A673 (cell line): ENCODE measurements at regions not wholly inside any gene's neighbourhood (a gene's known extent, or its start where the extent isn't known, plus 50 kb on each side); places are given as distances from the start of the nearest gene placed in this dataset.

Experiments used
- BruUV-seq: library from RNA; stranded (reverse); fragments of 400-500 nt; replicated peaks from 2 replicates; lab custom pipeline; 2021; lab: Mats Ljungman, UMichigan
- CTCF ChIA-PET: fragments of 300-600 bp; sonication (Branson Sonifier 250); formaldehyde crosslinking; loops from one replicate; lab custom pipeline; 2022; ENCODE audit warnings: antibody characterized with exemption; lab: Charles Lee
- POLR2A ChIA-PET: fragments of 300-600 bp; sonication (Branson Sonifier 250); formaldehyde crosslinking; loops from one replicate; lab custom pipeline; 2022; ENCODE audit warnings: antibody characterized with exemption; ENCODE audit not compliant: low non-redundant PET; lab: Charles Lee
- DNase-seq: peaks from one replicate; pipeline ENCODE4 v3.0.0-alpha.2; 2015; ENCODE audit warnings: low spot score
- H3K27ac ChIP-seq: fragments of 200-600 bp; sonication (generic); 2 replicates; pipeline ENCODE4 v1.5.1; 2016; ENCODE audit warnings: mixed run types, low read depth, mild to moderate bottlenecking, mixed read lengths, antibody characterized with exemption, low read length; ENCODE audit not compliant: poor library complexity, severe bottlenecking
- H3K27me3 ChIP-seq: fragments of 200-600 bp; sonication (generic); replicated peaks from 2 replicates; pipeline ENCODE4 v1.6.1; 2017; ENCODE audit warnings: mixed run types, low read depth, mild to moderate bottlenecking, mixed read lengths, antibody characterized with exemption, low read length; ENCODE audit not compliant: insufficient read depth, poor library complexity
- H3K36me3 ChIP-seq: fragments of 200-600 bp; sonication (generic); 2 replicates; pipeline ENCODE4 v1.6.1; 2016; ENCODE audit warnings: mixed run types, mild to moderate bottlenecking, mixed read lengths, antibody characterized with exemption, low read length; ENCODE audit not compliant: insufficient read depth, poor library complexity, severe bottlenecking
- H3K4me1 ChIP-seq: fragments of 200-600 bp; sonication (generic); 2 replicates; pipeline ENCODE4 v1.6.1; 2017; ENCODE audit warnings: mixed run types, mild to moderate bottlenecking, mixed read lengths, antibody characterized with exemption, low read length; ENCODE audit not compliant: insufficient read depth, poor library complexity, severe bottlenecking
- H3K4me3 ChIP-seq: fragments of 200-600 bp; sonication (generic); 2 replicates; pipeline ENCODE4 v1.5.1; 2016; ENCODE audit warnings: low read depth, mixed run types, mild to moderate bottlenecking, mixed read lengths, low read length; ENCODE audit not compliant: poor library complexity, severe bottlenecking
- H3K9me3 ChIP-seq: fragments of 200-600 bp; sonication (generic); 2 replicates; pipeline ENCODE4 v1.6.1; 2016; ENCODE audit warnings: mixed run types, low read depth, mild to moderate bottlenecking, mixed read lengths, antibody characterized with exemption, low read length; ENCODE audit not compliant: poor library complexity, severe bottlenecking
- CTCF ChIP-seq: fragments of 300-800, 200-600 bp; sonication (generic); conservative IDR thresholded peaks from 2 replicates; pipeline ENCODE4 v1.5.1; 2017; ENCODE audit warnings: low read depth, mild to moderate bottlenecking, antibody characterized with exemption, low read length, moderate library complexity, mixed read lengths
- EZH2 ChIP-seq: fragments of 200-600 bp; sonication (generic); IDR thresholded peaks from 2 replicates; pipeline ENCODE4 v1.6.1; 2017; ENCODE audit warnings: borderline replicate concordance, low read depth, mild to moderate bottlenecking, mixed read lengths, antibody characterized with exemption, low read length; ENCODE audit not compliant: poor library complexity, severe bottlenecking
- intact Hi-C: fragments of 100-400 bp; cut with micrococcal nuclease; formaldehyde crosslinking; loops from one replicate; pipeline ENCODE4 v1.10.0; 2022; ENCODE audit not compliant: unreplicated experiment

- no peak for TF ChIP-seq EZH2
- no peak for TF ChIP-seq CTCF
- Histone ChIP-seq H3K36me3 (no peaks in the 10 kb centered on the region), H3K4me3 (no peak overlapping the region), H3K27me3 (no peaks in the 10 kb centered on the region), H3K4me1 (no peaks in the 10 kb centered on the region), H3K9me3 (no peaks in the 10 kb centered on the region), H3K27ac (no peak overlapping the region)
- ChIA-PET POLR2A (no interaction called here), CTCF (no interaction called here)
- no TSS peak for BruUV-seq
- intact Hi-C loops = no loop called here
- DNase-seq = no peak
These were observed 238.3 kb downstream of the MYCN start for GRCh38 chr2:16178551-16179130.

- ChIA-PET CTCF (no interaction called here), POLR2A (no interaction called here)
- no peak overlapping the region for H3K4me3 ChIP-seq
- no peak for DNase-seq
- H3K4me1 ChIP-seq = no peaks in the 10 kb centered on the region
- H3K27ac ChIP-seq = no peak overlapping the region
- no TSS peak for BruUV-seq
- no peak for TF ChIP-seq CTCF
- no peak for TF ChIP-seq EZH2
- H3K36me3 ChIP-seq = no peaks in the 10 kb centered on the region
- H3K9me3 ChIP-seq = no peaks in the 10 kb centered on the region
- H3K27me3 ChIP-seq = no peaks in the 10 kb centered on the region
- intact Hi-C loops = no loop called here
These were observed 237.4 kb downstream of the MYCN start for GRCh38 chr2:16177671-16178180.

- BruUV-seq = no TSS peak
- POLR2A ChIA-PET = no interaction called here
- Histone ChIP-seq H3K27me3 (peaks cover 3% of the 10 kb centered on the region), H3K4me3 (no peak overlapping the region), H3K4me1 (no peaks in the 10 kb centered on the region), H3K27ac (no peak overlapping the region), H3K36me3 (no peaks in the 10 kb centered on the region), H3K9me3 (no peaks in the 10 kb centered on the region)
- CTCF ChIA-PET = no interaction called here
- DNase-seq = no peak
- TF ChIP-seq CTCF (no peak), EZH2 (no peak)
- intact Hi-C loops = no loop called here
These were observed 236.7 kb downstream of the MYCN start for GRCh38 chr2:16176971-16177480.
